Heart left ventricle (tissue), 13 donors: ENCODE measurements at regions not wholly inside any gene's neighbourhood (a gene's known extent, or its start where the extent isn't known, plus 50 kb on each side); places are given as distances from the start of the nearest gene placed in this dataset.

Experiments
- POLR2A ChIP-seq, 2 donors: fragments of 450-650 bp; IDR thresholded peaks; one replicate each; pipeline ENCODE4 v1.6.1; 2017; ENCODE audit warnings: antibody characterized with exemption in 2 of 2, mild to moderate bottlenecking in 2 of 2, moderate library complexity in 2 of 2
- TF ChIP-seq, protein P1 (sequence below), 12 donors: fragments of 200-600 bp; sonication (generic) in 4 of 12; IDR thresholded peaks; one replicate each; pipeline versions ENCODE4 v1.5.0 to v1.8.0; 2018 to 2022; ENCODE audit warnings: antibody characterized with exemption in 12 of 12, mild to moderate bottlenecking in 5 of 12
- donor health status: ischemic (EF 13 %, LVEDD 7.1; RV severe dilation, severe dysfunction).
- donor health status: DM: no; HTN: yes; CAD: no.
- donor health status: DM: no; HTN: no; CAD: no.
- donor health status: ischemic (EF 25% LVEDD 6.9; RV normal size, moderate dysfunction).
- donor health status: ischemic (EF 25% LVEDD 5.7; RV mildly dilated, moderate dysfunction).
- donor health status: ischemic (EF 35%, LVEDD 5.7; RV mildly dilated, moderate dysfunction).
- donor health status: nonischemic (EF 11% LVEDD 7.7; RV severe dilation, severe dysfunction).
- donor health status: DM: yes; HTN: yes; CAD: no.
- donor health status: PGD.
- donor health status: ischemic (EF 29% LVEDD 5.4; RV normal size, mild dysfunction).
- donor health status: nonischemic (EF 23%, LVEDD 6.1; RV moderate dilation, normal function).

DNA sequence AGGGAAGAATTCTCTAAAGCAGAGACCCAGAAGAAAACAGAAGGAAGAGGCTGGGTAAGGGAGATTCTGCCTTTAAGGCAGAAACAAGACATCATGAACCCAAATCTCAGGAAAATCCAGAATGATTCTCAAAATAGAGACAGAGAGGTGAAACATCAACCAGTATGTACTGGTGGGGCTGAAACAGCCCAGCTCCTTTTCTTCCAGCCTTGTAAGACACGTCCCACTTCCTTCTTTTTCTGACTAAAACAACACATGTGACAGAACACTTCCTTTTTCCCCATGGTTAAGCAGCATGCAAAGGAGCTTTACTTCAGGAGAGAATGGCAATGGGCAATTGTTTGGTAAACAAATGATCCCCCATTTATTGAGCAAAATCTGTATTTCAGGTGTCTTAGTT is 230.8 kb upstream of the NR4A3 start:
- TF ChIP-seq, protein P1, sequence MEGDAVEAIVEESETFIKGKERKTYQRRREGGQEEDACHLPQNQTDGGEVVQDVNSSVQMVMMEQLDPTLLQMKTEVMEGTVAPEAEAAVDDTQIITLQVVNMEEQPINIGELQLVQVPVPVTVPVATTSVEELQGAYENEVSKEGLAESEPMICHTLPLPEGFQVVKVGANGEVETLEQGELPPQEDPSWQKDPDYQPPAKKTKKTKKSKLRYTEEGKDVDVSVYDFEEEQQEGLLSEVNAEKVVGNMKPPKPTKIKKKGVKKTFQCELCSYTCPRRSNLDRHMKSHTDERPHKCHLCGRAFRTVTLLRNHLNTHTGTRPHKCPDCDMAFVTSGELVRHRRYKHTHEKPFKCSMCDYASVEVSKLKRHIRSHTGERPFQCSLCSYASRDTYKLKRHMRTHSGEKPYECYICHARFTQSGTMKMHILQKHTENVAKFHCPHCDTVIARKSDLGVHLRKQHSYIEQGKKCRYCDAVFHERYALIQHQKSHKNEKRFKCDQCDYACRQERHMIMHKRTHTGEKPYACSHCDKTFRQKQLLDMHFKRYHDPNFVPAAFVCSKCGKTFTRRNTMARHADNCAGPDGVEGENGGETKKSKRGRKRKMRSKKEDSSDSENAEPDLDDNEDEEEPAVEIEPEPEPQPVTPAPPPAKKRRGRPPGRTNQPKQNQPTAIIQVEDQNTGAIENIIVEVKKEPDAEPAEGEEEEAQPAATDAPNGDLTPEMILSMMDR (IDR thresholded peaks at IDR 0.05): no peak
- TF ChIP-seq POLR2A (IDR thresholded peaks at IDR 0.05): no peak
